Liver (tissue), 3 donors: ENCODE measurements at regions not wholly inside any gene's neighbourhood (a gene's known extent, or its start where the extent isn't known, plus 50 kb on each side); places are given as distances from the start of the nearest gene placed in this dataset.

Source experiments
- RAD21 ChIP-seq, 2 donors: IDR thresholded peaks; 2 replicates each; pipeline ENCODE4 v1.6.1; 2016; ENCODE audit warnings: antibody characterized with exemption in 2 of 2, mild to moderate bottlenecking in 2 of 2
- TAF1 ChIP-seq: conservative IDR thresholded peaks from 2 replicates; pipeline ENCODE4 v1.6.1; 2016; ENCODE audit warnings: antibody characterized with exemption, mild to moderate bottlenecking
- YY1 ChIP-seq: IDR thresholded peaks from 2 replicates; pipeline ENCODE4 v1.6.1; 2016; ENCODE audit warnings: antibody characterized with exemption, mild to moderate bottlenecking
- TF ChIP-seq, protein P1 (sequence below): IDR thresholded peaks from 2 replicates; pipeline ENCODE4 v1.6.1; 2016; ENCODE audit warnings: antibody characterized with exemption, mild to moderate bottlenecking
- TF ChIP-seq, protein P2 (sequence below): fragments of 150-350 bp; IDR thresholded peaks from 2 replicates; pipeline ENCODE4 v1.5.1; 2017; ENCODE audit warnings: improper control_type of control experiment, low read depth, low read length; ENCODE audit not compliant: missing input control
- TF ChIP-seq, protein P3 (sequence below): IDR thresholded peaks from 2 replicates; pipeline ENCODE4 v1.6.1; 2016; ENCODE audit warnings: antibody characterized with exemption
- donor health status: healthy.
- donor health status: healthy.

- TF ChIP-seq, protein P1, sequence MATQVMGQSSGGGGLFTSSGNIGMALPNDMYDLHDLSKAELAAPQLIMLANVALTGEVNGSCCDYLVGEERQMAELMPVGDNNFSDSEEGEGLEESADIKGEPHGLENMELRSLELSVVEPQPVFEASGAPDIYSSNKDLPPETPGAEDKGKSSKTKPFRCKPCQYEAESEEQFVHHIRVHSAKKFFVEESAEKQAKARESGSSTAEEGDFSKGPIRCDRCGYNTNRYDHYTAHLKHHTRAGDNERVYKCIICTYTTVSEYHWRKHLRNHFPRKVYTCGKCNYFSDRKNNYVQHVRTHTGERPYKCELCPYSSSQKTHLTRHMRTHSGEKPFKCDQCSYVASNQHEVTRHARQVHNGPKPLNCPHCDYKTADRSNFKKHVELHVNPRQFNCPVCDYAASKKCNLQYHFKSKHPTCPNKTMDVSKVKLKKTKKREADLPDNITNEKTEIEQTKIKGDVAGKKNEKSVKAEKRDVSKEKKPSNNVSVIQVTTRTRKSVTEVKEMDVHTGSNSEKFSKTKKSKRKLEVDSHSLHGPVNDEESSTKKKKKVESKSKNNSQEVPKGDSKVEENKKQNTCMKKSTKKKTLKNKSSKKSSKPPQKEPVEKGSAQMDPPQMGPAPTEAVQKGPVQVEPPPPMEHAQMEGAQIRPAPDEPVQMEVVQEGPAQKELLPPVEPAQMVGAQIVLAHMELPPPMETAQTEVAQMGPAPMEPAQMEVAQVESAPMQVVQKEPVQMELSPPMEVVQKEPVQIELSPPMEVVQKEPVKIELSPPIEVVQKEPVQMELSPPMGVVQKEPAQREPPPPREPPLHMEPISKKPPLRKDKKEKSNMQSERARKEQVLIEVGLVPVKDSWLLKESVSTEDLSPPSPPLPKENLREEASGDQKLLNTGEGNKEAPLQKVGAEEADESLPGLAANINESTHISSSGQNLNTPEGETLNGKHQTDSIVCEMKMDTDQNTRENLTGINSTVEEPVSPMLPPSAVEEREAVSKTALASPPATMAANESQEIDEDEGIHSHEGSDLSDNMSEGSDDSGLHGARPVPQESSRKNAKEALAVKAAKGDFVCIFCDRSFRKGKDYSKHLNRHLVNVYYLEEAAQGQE = no peak
- TF ChIP-seq, protein P2, sequence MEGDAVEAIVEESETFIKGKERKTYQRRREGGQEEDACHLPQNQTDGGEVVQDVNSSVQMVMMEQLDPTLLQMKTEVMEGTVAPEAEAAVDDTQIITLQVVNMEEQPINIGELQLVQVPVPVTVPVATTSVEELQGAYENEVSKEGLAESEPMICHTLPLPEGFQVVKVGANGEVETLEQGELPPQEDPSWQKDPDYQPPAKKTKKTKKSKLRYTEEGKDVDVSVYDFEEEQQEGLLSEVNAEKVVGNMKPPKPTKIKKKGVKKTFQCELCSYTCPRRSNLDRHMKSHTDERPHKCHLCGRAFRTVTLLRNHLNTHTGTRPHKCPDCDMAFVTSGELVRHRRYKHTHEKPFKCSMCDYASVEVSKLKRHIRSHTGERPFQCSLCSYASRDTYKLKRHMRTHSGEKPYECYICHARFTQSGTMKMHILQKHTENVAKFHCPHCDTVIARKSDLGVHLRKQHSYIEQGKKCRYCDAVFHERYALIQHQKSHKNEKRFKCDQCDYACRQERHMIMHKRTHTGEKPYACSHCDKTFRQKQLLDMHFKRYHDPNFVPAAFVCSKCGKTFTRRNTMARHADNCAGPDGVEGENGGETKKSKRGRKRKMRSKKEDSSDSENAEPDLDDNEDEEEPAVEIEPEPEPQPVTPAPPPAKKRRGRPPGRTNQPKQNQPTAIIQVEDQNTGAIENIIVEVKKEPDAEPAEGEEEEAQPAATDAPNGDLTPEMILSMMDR = no peak
- TF ChIP-seq YY1 = no peak
- no peak for TF ChIP-seq TAF1
- TF ChIP-seq, protein P3, sequence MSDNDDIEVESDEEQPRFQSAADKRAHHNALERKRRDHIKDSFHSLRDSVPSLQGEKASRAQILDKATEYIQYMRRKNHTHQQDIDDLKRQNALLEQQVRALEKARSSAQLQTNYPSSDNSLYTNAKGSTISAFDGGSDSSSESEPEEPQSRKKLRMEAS = no peak
- TF ChIP-seq RAD21 (IDR thresholded peaks at IDR 0.05) = no peak
These were observed 1254.4 kb downstream of the PCDH7 start for GRCh38 chr4:31974490-31975002.
